Fibroblast of pulmonary artery (primary cell): ENCODE measurements at regions not wholly inside any gene's neighbourhood (a gene's known extent, or its start where the extent isn't known, plus 50 kb on each side); places are given as distances from the start of the nearest gene placed in this dataset.

Experiments used
- DNase-seq: peaks from one replicate; pipeline ENCODE4 v3.0.0-alpha.2; 2010; ENCODE audit warnings: low read depth
- H3K4me3 ChIP-seq: replicated peaks from 2 replicates; pipeline ENCODE4 v1.5.1; 2011; ENCODE audit warnings: low read depth, mild to moderate bottlenecking, control low read depth, low read length, moderate library complexity
- TF ChIP-seq, protein P1 (sequence below): IDR thresholded peaks from 2 replicates; pipeline ENCODE4 v1.5.1; 2011; ENCODE audit warnings: mild to moderate bottlenecking, control low read depth, low read length, inconsistent platforms; ENCODE audit errors: missing control alignments

DNA sequence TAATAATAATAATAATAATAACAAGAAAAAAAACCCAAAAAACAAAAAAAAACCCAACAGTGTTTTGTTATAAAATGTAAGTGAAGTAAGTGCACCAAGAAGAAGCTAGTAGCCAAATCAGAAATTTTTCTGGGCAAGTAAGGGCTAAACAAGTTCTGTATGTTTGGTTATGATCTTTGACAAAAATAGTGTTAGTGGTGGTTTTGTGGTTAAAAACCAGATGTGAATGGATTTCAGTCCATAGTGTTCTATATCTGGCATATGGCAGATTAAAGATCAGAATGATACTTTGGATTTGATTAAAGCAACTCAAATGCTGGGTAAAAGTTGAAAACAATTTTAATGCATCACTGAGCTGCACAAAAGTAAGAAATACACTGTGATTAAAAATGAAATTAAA is 116.5 kb upstream of the NDST4 start:
- no peak overlapping the region for H3K4me3 ChIP-seq
- DNase-seq, result no peak
- TF ChIP-seq, protein P1, sequence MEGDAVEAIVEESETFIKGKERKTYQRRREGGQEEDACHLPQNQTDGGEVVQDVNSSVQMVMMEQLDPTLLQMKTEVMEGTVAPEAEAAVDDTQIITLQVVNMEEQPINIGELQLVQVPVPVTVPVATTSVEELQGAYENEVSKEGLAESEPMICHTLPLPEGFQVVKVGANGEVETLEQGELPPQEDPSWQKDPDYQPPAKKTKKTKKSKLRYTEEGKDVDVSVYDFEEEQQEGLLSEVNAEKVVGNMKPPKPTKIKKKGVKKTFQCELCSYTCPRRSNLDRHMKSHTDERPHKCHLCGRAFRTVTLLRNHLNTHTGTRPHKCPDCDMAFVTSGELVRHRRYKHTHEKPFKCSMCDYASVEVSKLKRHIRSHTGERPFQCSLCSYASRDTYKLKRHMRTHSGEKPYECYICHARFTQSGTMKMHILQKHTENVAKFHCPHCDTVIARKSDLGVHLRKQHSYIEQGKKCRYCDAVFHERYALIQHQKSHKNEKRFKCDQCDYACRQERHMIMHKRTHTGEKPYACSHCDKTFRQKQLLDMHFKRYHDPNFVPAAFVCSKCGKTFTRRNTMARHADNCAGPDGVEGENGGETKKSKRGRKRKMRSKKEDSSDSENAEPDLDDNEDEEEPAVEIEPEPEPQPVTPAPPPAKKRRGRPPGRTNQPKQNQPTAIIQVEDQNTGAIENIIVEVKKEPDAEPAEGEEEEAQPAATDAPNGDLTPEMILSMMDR, result no peak

DNA sequence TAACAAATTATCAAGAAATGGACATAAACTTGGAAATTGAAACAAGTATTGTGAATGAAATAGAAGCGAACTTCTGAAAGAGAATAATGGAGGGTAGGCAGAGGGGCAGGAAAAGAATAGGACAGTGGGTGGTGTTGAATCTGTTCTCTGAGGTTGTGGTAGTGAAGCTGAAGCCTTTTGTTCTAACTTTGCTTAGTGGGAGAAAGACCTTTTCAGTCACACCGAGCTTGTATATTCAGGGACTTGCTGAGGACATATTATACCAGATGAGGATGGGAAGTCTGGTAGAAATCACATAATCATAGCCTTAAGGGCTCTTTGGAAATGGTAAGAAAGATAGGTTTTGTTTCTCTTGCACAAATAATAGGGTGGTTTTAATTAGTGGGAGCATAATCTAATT is 115.4 kb upstream of the NDST4 start:
- no peak for DNase-seq
- TF ChIP-seq, protein P1, result no peak
- no peak overlapping the region for H3K4me3 ChIP-seq

DNA sequence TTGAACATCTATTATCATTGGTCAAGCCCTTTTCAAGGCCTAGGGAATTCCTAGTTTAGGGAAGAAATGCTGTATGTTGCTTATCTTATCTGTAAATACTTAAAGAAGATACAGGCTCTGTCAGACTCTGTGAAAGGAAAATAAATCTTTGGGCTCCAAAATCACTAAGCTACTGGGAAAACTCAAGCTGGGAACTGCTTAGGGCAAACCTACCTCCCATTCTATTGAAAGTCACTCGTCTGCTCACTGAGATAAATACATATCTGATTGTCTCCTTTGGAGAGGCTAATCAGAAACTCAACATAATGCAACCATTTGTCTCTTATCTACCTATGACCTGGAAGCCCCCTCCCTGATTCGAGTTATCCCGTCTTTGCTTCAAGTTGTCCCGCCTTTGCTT is 108.6 kb upstream of the NDST4 start:
- TF ChIP-seq, protein P1, result no peak
- no peak for DNase-seq
- no peak overlapping the region for H3K4me3 ChIP-seq

DNA sequence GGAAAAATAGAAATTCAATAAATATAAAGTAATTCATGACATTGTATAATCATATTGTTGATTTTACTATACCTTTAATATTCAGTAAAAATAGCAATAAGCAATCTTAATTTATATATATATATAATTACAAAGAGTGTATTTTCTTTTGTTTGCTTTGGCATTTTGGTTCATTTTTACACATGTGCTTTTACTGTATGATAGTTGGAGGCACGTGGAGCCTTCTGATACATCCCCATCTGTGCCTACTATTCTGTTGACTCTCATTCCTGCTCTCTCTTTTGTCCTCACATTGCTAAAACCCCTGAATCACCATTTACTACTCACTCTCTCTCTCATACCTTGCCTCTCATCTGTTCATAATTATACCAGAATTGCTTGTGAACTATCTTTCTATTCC is 106.4 kb upstream of the NDST4 start:
- H3K4me3 ChIP-seq, result no peak overlapping the region
- DNase-seq, result no peak
- TF ChIP-seq, protein P1, result no peak

DNA sequence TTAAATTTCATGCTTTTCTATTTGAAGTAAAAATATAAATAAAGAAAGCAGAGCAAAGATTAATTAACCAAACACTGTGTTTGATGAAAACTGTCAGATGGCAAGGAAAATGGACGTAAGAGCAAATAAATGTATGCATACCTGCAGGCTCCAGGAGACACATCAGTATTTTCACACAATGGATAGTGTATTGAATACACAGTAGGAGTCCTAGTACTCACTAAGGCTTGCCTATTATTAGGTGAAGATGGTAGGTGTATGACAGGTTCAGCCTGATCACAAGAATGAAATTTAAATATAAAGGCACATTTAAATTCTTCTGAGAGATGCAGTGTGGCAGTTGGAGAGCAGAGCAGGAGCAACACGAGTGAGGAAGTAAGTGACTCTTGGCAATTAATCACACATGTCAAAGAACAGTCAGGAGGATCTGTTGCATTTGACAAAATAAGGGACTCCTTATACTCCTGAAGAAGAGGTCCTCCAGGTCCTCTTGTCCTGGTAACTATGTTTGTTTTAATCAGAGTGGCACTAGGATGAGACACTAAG is 106.0 kb upstream of the NDST4 start:
- H3K4me3 ChIP-seq, result no peak overlapping the region
- no peak for DNase-seq
- TF ChIP-seq, protein P1, result no peak

DNA sequence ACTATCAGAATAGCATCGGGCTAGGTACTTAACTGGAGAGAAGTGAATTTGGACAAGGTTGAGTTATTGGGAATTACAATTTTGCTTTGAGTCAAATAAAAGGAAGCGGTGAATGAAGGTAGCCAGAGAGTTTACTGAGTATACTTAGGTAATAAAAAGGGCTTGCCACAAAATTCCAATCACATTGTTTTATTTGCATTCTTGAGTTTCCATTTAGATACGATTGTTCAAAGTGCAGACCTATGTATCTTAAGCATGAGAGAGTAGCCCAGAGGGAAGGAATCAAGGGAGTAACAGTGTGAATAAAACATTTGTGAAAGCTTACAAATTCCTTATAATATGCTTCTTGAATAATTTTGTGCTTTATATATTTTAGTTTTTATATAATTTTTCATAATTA is 102.5 kb upstream of the NDST4 start:
- no peak for DNase-seq
- no peak overlapping the region for H3K4me3 ChIP-seq
- TF ChIP-seq, protein P1, result no peak

DNA sequence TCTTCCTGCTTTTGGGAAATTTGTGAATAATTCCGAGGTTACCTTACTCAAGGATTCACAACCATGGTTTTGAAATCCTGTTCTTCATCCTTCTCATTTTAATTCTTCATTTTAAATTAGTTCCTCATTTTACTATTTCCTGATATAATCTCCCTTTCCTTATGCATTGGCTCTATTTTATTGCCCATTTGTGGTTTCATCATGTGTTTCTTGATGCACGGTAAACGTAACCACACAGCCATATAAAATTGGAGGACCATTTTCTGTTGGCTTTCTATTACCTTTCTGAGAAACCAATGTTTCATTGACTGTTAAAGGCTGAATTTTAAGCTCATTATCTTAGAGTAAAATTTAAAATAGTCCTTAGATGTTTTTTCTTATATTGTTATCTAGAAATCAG is 100.3 kb upstream of the NDST4 start:
- no peak for DNase-seq
- TF ChIP-seq, protein P1, result no peak
- H3K4me3 ChIP-seq, result no peak overlapping the region
